ENCODE measurements at regions not wholly inside any gene's neighbourhood (a gene's known extent, or its start where the extent isn't known, plus 50 kb on each side); places are given as distances from the start of the nearest gene placed in this dataset.

DNA sequence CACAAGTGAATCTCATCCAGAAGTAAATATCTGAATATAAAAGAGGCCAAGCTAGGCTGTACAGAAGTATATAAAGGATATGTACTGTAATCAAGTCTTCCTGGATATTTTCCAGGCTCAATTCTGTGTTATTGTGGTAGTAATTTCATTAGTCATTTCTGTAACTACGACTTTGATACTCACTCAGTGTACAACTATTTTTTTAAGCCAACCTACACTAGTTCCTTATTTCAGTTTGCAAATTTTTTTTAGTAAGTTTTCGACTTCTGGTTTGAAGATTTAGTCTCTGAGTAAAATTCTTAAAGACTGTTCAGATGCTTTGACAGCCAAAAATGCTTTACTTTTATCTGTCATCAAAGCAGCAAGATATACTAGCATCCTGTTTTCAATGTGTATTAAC, 130.8 kb downstream of the CAPZA3 start:
- TF ChIP-seq EZH2 (IDR thresholded peaks at IDR 0.05; ENCODE audit: insufficient read depth, low read length), result no peak
- TF ChIP-seq, protein P1, sequence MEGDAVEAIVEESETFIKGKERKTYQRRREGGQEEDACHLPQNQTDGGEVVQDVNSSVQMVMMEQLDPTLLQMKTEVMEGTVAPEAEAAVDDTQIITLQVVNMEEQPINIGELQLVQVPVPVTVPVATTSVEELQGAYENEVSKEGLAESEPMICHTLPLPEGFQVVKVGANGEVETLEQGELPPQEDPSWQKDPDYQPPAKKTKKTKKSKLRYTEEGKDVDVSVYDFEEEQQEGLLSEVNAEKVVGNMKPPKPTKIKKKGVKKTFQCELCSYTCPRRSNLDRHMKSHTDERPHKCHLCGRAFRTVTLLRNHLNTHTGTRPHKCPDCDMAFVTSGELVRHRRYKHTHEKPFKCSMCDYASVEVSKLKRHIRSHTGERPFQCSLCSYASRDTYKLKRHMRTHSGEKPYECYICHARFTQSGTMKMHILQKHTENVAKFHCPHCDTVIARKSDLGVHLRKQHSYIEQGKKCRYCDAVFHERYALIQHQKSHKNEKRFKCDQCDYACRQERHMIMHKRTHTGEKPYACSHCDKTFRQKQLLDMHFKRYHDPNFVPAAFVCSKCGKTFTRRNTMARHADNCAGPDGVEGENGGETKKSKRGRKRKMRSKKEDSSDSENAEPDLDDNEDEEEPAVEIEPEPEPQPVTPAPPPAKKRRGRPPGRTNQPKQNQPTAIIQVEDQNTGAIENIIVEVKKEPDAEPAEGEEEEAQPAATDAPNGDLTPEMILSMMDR (IDR thresholded peaks at IDR 0.05; ENCODE audit: insufficient read depth, low read depth, low read length), result no peak

Measured in astrocyte (in vitro differentiated cells and primary cell).